AG04450 (cell line): ENCODE measurements at regions not wholly inside any gene's neighbourhood (a gene's known extent, or its start where the extent isn't known, plus 50 kb on each side); places are given as distances from the start of the nearest gene placed in this dataset.

Experiments used
- CTCF ChIA-PET: fragments of 300-600, 350-600 bp; formaldehyde crosslinking; extraction: SDS; loops from one replicate; lab custom pipeline; 2022; ENCODE audit warnings: antibody characterized with exemption, inconsistent platforms; lab: Charles Lee
- POLR2A ChIA-PET: fragments of 350-600 bp; formaldehyde crosslinking; extraction: SDS; loops from one replicate; lab custom pipeline; 2021; ENCODE audit warnings: antibody characterized with exemption, inconsistent platforms; lab: Yijun Ruan, JAX
- DNase-seq: peaks from one replicate; pipeline ENCODE4 v3.0.0-alpha.2; 2011; ENCODE audit warnings: low read depth, low spot score
- H3K27ac ChIP-seq: one replicate; pipeline ENCODE4 v1.5.1; 2012; ENCODE audit warnings: low read depth, low read length, control low read depth
- H3K27me3 ChIP-seq: one replicate; pipeline ENCODE4 v1.6.0; 2012; ENCODE audit warnings: low read length; ENCODE audit not compliant: control insufficient read depth, insufficient read depth
- H3K4me3 ChIP-seq: 2 replicates; pipeline ENCODE4 v1.5.1; 2011; ENCODE audit warnings: mild to moderate bottlenecking, low read depth, low read length, control low read depth
- H3K9me3 ChIP-seq: 2 replicates; pipeline ENCODE4 v1.5.1; 2012; ENCODE audit warnings: low read length; ENCODE audit not compliant: control insufficient read depth, insufficient read depth
- CTCF ChIP-seq: IDR thresholded peaks from 2 replicates; pipeline ENCODE4 v1.5.1; 2011; ENCODE audit warnings: low read depth, low read length, control low read depth, inconsistent platforms

- TF ChIP-seq CTCF, result no peak
- Histone ChIP-seq H3K4me3 (no peak overlapping the region), H3K27me3 (peaks cover 5% of the 10 kb centered on the region), H3K9me3 (no peaks in the 10 kb centered on the region; the same call in 1 of the 2 replicates), H3K27ac (no peak overlapping the region)
- no peak for DNase-seq
- ChIA-PET CTCF (no interaction called here), POLR2A (no interaction called here)
Observed at GRCh38 chr2:236960531-236960930, 125.2 kb upstream of the COPS8 start.

GRCh38 chr2:236962816-236963215 is 122.9 kb upstream of the COPS8 start:
- TF ChIP-seq CTCF, result no peak
- Histone ChIP-seq H3K9me3 (no peaks in the 10 kb centered on the region; the same call in 1 of the 2 replicates), H3K27me3 (peaks cover 5% of the 10 kb centered on the region), H3K4me3 (no peak overlapping the region), H3K27ac (no peak overlapping the region)
- ChIA-PET POLR2A (no interaction called here), CTCF (no interaction called here)
- no peak for DNase-seq

DNA sequence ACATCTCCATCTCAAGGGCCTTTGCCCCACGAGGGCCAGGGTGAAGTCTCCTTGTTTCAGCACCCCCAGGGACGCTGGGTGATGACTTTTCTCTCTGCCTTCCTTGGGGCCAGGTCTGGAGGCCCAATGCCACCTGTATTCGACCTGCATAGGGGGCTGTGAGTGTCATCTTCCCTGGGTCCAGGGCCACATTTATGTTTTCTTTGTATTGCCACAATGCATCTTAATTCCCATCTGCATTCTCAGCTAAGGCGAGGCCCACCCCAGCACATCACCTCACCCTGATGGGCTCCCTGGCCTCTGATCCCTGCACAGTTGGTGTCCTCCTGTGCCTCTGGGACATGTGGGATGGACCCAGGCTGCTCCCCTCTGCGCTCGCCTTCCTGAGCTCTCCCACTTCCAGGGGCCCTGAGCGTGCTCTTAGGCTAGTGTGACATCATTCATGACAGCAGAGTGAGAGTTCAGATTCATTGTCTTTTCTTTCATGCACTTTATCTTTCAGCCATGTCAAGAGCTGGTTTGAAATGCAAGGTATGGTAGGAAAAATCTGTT is 122.0 kb upstream of the COPS8 start:
- DNase-seq, result no peak
- Histone ChIP-seq H3K27me3 (peaks cover 5% of the 10 kb centered on the region), H3K4me3 (no peak overlapping the region), H3K9me3 (no peaks in the 10 kb centered on the region; the same call in 1 of the 2 replicates), H3K27ac (no peak overlapping the region)
- ChIA-PET CTCF (no interaction called here), POLR2A (no interaction called here)
- no peak for TF ChIP-seq CTCF

DNA sequence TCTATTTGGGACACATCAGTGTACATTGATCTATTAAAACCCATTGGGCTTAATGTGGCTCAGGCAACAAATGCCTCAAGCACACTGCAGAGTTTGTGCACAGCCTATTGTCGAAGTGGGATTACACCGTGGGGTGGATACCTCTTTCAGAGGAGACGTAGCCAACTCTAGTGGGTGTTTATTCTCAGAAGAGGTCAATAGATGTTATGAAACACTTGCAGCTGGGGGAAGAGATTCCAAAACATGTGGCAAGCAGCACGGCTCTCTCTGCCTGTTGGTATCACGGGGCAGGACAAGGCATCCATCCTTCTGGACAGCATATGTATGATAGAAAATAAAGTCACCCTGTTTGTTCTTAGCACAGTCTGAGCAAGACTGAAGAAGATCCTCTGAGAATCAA is 121.4 kb upstream of the COPS8 start:
- TF ChIP-seq CTCF, result no peak
- Histone ChIP-seq H3K27me3 (peaks cover 5% of the 10 kb centered on the region), H3K27ac (no peak overlapping the region), H3K9me3 (no peaks in the 10 kb centered on the region; the same call in 1 of the 2 replicates), H3K4me3 (no peak overlapping the region)
- ChIA-PET POLR2A (no interaction called here), CTCF (no interaction called here)
- no peak for DNase-seq

GRCh38 chr2:236965021-236965840 is 120.5 kb upstream of the COPS8 start:
- Histone ChIP-seq H3K4me3 (no peak overlapping the region), H3K27ac (no peak overlapping the region), H3K9me3 (no peaks in the 10 kb centered on the region; the same call in 1 of the 2 replicates), H3K27me3 (peaks cover 7% of the 10 kb centered on the region)
- ChIA-PET POLR2A (no interaction called here), CTCF (no interaction called here)
- TF ChIP-seq CTCF, result no peak
- DNase-seq, result no peak
